Activated naive CD8-positive, alpha-beta T cell treated with anti-CD3 and anti-CD28 coated beads, Interleukin-2, amount 50 U/mL, for 24 hours (primary cell): ENCODE measurements at regions not wholly inside any gene's neighbourhood (a gene's known extent, or its start where the extent isn't known, plus 50 kb on each side); places are given as distances from the start of the nearest gene placed in this dataset.
"Not testable (repeated sequence)": the region's sequence is repeated elsewhere in the genome, so short reads cannot be mapped to it uniquely, and the experiment has no call there.

ENCODE experiments used
- ATAC-seq: fragments of 150-1000 bp; cut with Tn5 transposase; one replicate; pipeline ENCODE4 v1.10.0; 2021
- DNase-seq: peaks from one replicate; pipeline ENCODE4 v3.0.0; 2021
- H3K27ac Mint-ChIP-seq: one replicate; pipeline ENCODE4 v1.8.0; 2021; ENCODE audit warnings: mild to moderate bottlenecking, mixed read lengths
- H3K27me3 Mint-ChIP-seq: one replicate; pipeline ENCODE4 v1.8.0; 2021; ENCODE audit warnings: mixed read lengths
- H3K36me3 Mint-ChIP-seq: one replicate; pipeline ENCODE4 v1.8.0; 2021; ENCODE audit warnings: low read depth, mixed read lengths
- H3K4me1 Mint-ChIP-seq: one replicate; pipeline ENCODE4 v1.8.0; 2021; ENCODE audit warnings: mixed read lengths
- H3K4me3 Mint-ChIP-seq: one replicate; pipeline ENCODE4 v1.8.0; 2021; ENCODE audit warnings: mild to moderate bottlenecking, moderate library complexity, mixed read lengths
- H3K9me3 Mint-ChIP-seq: one replicate; pipeline ENCODE4 v1.8.0; 2021; ENCODE audit warnings: mixed read lengths

DNA sequence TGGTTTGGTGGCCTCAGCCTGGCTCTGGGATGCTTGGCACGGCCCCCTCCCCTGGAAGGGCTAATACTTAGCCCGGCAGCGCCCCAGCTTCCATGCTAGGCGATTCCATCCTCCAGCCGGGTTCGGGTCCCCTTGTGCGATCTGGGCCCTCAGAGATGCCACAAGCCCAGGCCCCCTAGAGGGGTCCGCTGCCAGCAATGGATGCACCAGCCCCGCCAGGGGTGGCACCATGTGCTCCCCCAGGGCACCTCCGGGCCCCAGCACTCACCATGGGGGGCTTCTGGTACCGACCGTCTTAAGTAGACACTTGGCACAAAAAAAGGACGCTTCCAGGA, 125.7 kb upstream of the KCTD7 start:
- no peak for DNase-seq
- Mint-ChIP-seq H3K27ac (no peak overlapping the region), H3K27me3 (peaks cover 16% of the 10 kb centered on the region), H3K4me1 (peaks cover 11% of the 10 kb centered on the region), H3K9me3 (no peaks in the 10 kb centered on the region), H3K36me3 (no peaks in the 10 kb centered on the region), H3K4me3 (no peak overlapping the region)
- ATAC-seq: no peak

- no peak overlapping the region for H3K4me3 Mint-ChIP-seq
- H3K9me3 Mint-ChIP-seq: no peaks in the 10 kb centered on the region
- no peak overlapping the region for H3K27ac Mint-ChIP-seq
These were observed 125.1 kb upstream of the KCTD7 start for GRCh38 chr7:66503551-66504031.

GRCh38 chr7:66504131-66504530, 124.5 kb upstream of the KCTD7 start:
- Mint-ChIP-seq H3K4me3 (no peak overlapping the region), H3K27ac (no peak overlapping the region)
- ATAC-seq: no peak

More at GRCh38 chr7:66503551-66504031, 125.1 kb upstream of the KCTD7 start:
- Mint-ChIP-seq H3K36me3 (no peaks in the 10 kb centered on the region), H3K27me3 (peaks cover 18% of the 10 kb centered on the region), H3K4me1 (peaks cover 11% of the 10 kb centered on the region)
- no peak for ATAC-seq
- DNase-seq: no peak

DNA sequence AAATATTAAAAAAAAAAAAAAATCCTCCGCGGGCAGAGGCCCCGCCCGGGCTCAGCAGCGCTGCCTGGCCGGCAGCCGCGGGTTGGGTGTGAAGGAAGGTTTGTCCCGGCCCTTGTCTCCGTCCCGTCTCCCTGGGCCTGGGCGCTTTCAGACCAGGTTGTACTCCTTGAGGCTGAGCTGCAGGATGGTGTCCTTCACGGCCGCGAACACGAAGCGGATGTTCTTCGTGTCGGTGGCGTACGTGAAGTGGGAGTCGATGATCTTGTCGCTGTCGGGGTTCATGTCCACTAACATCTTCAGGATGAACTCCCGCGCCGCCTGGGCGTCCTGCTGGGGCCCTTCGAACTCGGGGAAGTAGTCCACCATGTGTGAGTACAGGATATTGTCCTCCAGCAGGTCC, 123.7 kb upstream of the KCTD7 start:
- ATAC-seq: no peak
- H3K9me3 Mint-ChIP-seq: no peaks in the 10 kb centered on the region
- H3K36me3 Mint-ChIP-seq: no peaks in the 10 kb centered on the region
- no peak overlapping the region for H3K27ac Mint-ChIP-seq
- DNase-seq: no peak
- peaks cover 20% of the 10 kb centered on the region for H3K27me3 Mint-ChIP-seq
- no peak overlapping the region for H3K4me3 Mint-ChIP-seq
- H3K4me1 Mint-ChIP-seq: peaks cover 11% of the 10 kb centered on the region

More at GRCh38 chr7:66504131-66504530, 124.5 kb upstream of the KCTD7 start:
- Mint-ChIP-seq H3K27me3 (peaks cover 20% of the 10 kb centered on the region), H3K36me3 (no peaks in the 10 kb centered on the region), H3K4me1 (peaks cover 11% of the 10 kb centered on the region), H3K9me3 (no peaks in the 10 kb centered on the region)
- no peak for DNase-seq

GRCh38 chr7:66505531-66506451, 122.9 kb upstream of the KCTD7 start:
- Mint-ChIP-seq H3K4me3 (peak overlapping the region; percentile 35), H3K27me3 (peaks cover 20% of the 10 kb centered on the region)
- peak; percentile 33 for DNase-seq

DNA sequence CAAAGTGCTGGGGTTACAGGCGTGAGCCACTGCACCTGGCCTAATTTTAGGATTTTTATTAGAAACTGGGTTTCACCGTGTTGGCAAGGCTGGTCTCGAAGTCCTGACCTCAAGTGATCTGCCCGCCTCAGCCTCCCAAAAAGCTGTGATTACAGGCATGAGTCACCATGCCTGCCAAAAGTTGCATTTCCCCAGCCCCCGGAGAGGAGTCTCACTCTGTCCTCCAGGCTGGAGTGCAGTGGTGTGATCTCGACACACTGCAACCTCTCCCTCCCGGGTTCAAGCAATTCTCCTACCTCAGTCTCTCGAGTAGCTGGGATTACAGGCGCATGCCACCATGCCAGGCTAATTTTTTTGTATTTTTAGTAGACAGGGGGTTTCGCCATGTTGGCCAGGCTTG, 122.0 kb upstream of the KCTD7 start:
- H3K4me3 Mint-ChIP-seq: peak overlapping the region; percentile 35
- not testable (repeated sequence) for ATAC-seq

More at GRCh38 chr7:66505531-66506451, 122.9 kb upstream of the KCTD7 start:
- Mint-ChIP-seq H3K4me1 (peaks cover 11% of the 10 kb centered on the region), H3K36me3 (no peaks in the 10 kb centered on the region), H3K9me3 (no peaks in the 10 kb centered on the region), H3K27ac (no peak overlapping the region)
- peak; percentile 17 for ATAC-seq

DNA sequence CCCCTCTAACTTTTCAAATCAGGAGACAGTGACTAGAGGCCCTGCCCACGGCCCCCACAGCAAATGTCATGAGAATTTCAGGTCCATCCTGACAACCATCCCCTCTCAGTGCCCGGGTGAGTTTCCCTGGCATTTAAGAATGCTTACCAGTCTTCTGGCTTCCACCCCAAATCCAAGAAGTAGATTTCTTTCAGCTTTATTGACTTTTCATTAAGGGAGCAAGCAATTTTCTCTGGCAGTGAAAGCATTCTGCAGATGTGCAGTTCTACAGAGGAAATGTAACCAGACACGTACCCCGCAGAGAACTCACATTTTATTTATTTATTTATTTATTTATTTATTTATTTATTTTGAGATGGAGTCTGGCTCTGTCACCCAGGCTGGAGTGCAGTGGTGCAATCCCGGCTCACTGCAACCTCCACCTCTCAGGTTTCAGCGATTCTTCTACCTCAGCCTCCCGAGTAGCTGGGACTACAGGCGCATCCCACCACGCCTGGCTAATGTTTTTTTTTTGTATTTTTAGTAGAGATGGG, 120.9 kb upstream of the KCTD7 start:
- DNase-seq: no peak
- no peaks in the 10 kb centered on the region for H3K36me3 Mint-ChIP-seq
- ATAC-seq: no peak
- H3K4me3 Mint-ChIP-seq: no peak overlapping the region
- H3K9me3 Mint-ChIP-seq: no peaks in the 10 kb centered on the region
- H3K27me3 Mint-ChIP-seq: peaks cover 20% of the 10 kb centered on the region
- peaks cover 11% of the 10 kb centered on the region for H3K4me1 Mint-ChIP-seq
- no peak overlapping the region for H3K27ac Mint-ChIP-seq

More for the DNA sequence above, 122.0 kb upstream of the KCTD7 start:
- not testable (repeated sequence) for H3K27ac Mint-ChIP-seq, H3K36me3 Mint-ChIP-seq, DNase-seq, H3K9me3 Mint-ChIP-seq
- H3K27me3 Mint-ChIP-seq: peaks cover 20% of the 10 kb centered on the region
- H3K4me1 Mint-ChIP-seq: peaks cover 11% of the 10 kb centered on the region

DNA sequence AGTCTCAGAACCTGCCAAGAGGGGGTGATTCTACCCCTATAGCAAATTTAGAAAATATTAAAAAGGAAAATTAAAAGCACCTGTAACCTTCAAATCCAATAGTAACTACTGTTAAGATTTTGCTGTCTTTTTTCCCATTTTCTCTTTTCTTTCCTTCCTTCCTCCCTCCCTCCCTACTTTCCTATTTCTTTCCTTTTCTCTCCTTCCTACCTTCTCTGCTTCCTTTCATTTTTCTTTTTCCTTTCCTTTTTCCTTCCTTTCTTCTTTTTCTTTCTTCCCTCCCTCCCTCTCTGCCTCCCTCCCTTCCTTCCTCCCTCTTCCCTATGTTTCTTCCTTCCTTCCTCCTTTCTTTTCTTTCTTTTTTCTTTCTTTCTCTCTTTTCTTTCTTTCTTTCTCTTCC, 120.2 kb upstream of the KCTD7 start:
- peaks cover 11% of the 10 kb centered on the region for H3K4me1 Mint-ChIP-seq
- no peak overlapping the region for H3K27ac Mint-ChIP-seq
- peaks cover 20% of the 10 kb centered on the region for H3K27me3 Mint-ChIP-seq
- no peaks in the 10 kb centered on the region for H3K9me3 Mint-ChIP-seq
- no peaks in the 10 kb centered on the region for H3K36me3 Mint-ChIP-seq
- no peak overlapping the region for H3K4me3 Mint-ChIP-seq
- ATAC-seq (no peak), DNase-seq (no peak)

GRCh38 chr7:66514050-66514449, 114.6 kb upstream of the KCTD7 start:
- ATAC-seq (no peak), DNase-seq (no peak)
- Mint-ChIP-seq H3K27me3 (no peaks in the 10 kb centered on the region), H3K4me3 (no peak overlapping the region), H3K9me3 (no peaks in the 10 kb centered on the region), H3K36me3 (no peaks in the 10 kb centered on the region), H3K27ac (no peak overlapping the region), H3K4me1 (no peaks in the 10 kb centered on the region)

- Mint-ChIP-seq H3K27ac (no peak overlapping the region), H3K27me3 (no peaks in the 10 kb centered on the region), H3K9me3 (no peaks in the 10 kb centered on the region), H3K4me3 (no peak overlapping the region), H3K4me1 (no peaks in the 10 kb centered on the region), H3K36me3 (no peaks in the 10 kb centered on the region)
- DNase-seq: no peak
- ATAC-seq: no peak
These were observed 111.3 kb upstream of the KCTD7 start for GRCh38 chr7:66517212-66517909.

DNA sequence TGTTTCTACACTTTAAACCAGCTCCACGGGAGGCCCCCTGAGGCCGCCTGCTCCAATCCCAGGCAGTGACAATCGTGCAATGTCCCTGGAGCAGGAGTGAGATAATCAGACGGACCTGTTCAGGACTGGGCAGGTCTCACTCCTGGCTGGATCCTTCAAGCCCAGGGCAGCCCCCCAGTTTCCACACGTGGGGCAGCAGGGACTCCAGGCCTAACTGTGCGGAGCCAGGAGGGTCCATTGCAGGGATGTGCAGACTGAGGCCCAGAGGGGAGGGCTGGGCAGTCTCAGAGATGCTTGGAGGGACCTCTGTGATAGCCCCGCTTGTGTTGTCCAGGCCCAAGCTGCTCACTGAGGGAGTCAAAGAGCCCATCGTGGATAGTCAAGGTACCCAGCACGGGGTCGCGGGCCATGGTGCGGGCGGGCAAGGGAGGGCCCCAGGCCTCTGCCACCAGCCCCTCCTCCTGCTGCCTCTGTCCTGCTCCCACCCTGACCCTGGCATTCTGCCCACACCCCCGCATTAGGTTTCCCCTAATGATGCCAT, 110.5 kb upstream of the KCTD7 start:
- no peak overlapping the region for H3K4me3 Mint-ChIP-seq
- H3K27me3 Mint-ChIP-seq: no peaks in the 10 kb centered on the region
- H3K4me1 Mint-ChIP-seq: no peaks in the 10 kb centered on the region
- DNase-seq: no peak
- ATAC-seq: peak; percentile 14
- no peak overlapping the region for H3K27ac Mint-ChIP-seq
- H3K9me3 Mint-ChIP-seq: no peaks in the 10 kb centered on the region
- no peaks in the 10 kb centered on the region for H3K36me3 Mint-ChIP-seq

- Mint-ChIP-seq H3K4me3 (no peak overlapping the region), H3K27me3 (no peaks in the 10 kb centered on the region)
- ATAC-seq: no peak
These were observed 107.0 kb upstream of the KCTD7 start for GRCh38 chr7:66521675-66522074.

DNA sequence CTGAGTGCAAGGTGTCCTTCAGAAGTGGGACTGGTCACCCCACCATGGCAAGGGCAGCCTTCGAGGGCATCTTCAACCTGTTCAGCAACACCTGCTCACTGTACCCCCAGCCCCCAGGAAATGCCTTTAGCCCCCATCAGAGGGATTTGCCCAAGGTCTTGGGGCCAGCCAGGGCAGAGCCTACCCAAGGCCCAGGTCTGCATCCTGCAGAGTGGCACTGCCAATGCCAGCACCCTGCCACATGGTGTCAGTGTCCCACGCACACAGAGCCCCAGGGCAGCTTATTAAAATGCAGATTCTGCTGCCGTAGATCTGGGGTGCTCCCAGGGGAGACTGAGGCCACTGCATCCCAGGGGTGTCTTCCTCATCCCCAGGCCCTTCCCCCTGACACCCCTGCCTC, 106.2 kb upstream of the KCTD7 start:
- Mint-ChIP-seq H3K27me3 (no peaks in the 10 kb centered on the region), H3K4me3 (no peak overlapping the region), H3K27ac (no peak overlapping the region), H3K36me3 (no peaks in the 10 kb centered on the region), H3K4me1 (peaks cover 2% of the 10 kb centered on the region), H3K9me3 (no peaks in the 10 kb centered on the region)
- DNase-seq (no peak), ATAC-seq (peak; percentile 64)

More at GRCh38 chr7:66521675-66522074, 107.0 kb upstream of the KCTD7 start:
- Mint-ChIP-seq H3K9me3 (no peaks in the 10 kb centered on the region), H3K36me3 (no peaks in the 10 kb centered on the region), H3K4me1 (peaks cover 2% of the 10 kb centered on the region), H3K27ac (no peak overlapping the region)
- DNase-seq: no peak

- Mint-ChIP-seq H3K9me3 (no peaks in the 10 kb centered on the region), H3K4me3 (no peak overlapping the region), H3K4me1 (peaks cover 2% of the 10 kb centered on the region), H3K36me3 (no peaks in the 10 kb centered on the region), H3K27me3 (no peaks in the 10 kb centered on the region), H3K27ac (no peak overlapping the region)
- DNase-seq (no peak), ATAC-seq (no peak)
These were observed 105.3 kb upstream of the KCTD7 start for GRCh38 chr7:66523409-66523808.
